H7 (cell line): ENCODE measurements at regions not wholly inside any gene's neighbourhood (a gene's known extent, or its start where the extent isn't known, plus 50 kb on each side); places are given as distances from the start of the nearest gene placed in this dataset.

Experiments
- DNase-seq: peaks from one replicate; pipeline ENCODE4 v3.0.0; 2012
- H3K27me3 ChIP-seq: 2 replicates; pipeline ENCODE4 v1.6.0; 2011; ENCODE audit warnings: mild to moderate bottlenecking, low read length; ENCODE audit not compliant: control insufficient read depth, insufficient read depth
- H3K36me3 ChIP-seq: replicated peaks from 2 replicates; pipeline ENCODE4 v1.5.1; 2011; ENCODE audit warnings: low read length; ENCODE audit not compliant: control insufficient read depth, insufficient read depth
- H3K4me3 ChIP-seq: 2 replicates; pipeline ENCODE4 v1.5.1; 2011; ENCODE audit warnings: low read depth, mild to moderate bottlenecking, control low read depth, low read length, moderate library complexity; ENCODE audit not compliant: insufficient read depth

DNA sequence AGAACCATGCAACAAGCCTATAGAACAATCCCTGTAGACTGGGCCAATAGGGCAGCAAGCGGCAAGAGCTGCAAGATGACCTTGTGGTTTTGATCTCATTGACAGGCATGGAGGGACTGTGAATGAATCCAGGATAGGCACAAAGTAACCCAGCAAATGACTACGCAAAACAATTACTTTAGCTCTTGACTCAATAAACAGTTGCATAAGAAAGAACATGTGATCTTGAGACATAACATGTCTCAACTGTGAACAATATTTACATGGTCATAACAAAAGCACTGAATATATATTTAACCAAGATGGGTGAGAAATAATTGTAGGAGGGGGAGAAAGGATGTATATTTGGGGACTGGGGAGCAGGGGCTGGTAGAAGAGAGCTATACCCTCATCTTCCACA lies 313.7 kb upstream of the CDH5 start:
- H3K36me3 ChIP-seq, result no peaks in the 10 kb centered on the region
- no peak for DNase-seq
- no peaks in the 10 kb centered on the region for H3K27me3 ChIP-seq
- no peak overlapping the region for H3K4me3 ChIP-seq

DNA sequence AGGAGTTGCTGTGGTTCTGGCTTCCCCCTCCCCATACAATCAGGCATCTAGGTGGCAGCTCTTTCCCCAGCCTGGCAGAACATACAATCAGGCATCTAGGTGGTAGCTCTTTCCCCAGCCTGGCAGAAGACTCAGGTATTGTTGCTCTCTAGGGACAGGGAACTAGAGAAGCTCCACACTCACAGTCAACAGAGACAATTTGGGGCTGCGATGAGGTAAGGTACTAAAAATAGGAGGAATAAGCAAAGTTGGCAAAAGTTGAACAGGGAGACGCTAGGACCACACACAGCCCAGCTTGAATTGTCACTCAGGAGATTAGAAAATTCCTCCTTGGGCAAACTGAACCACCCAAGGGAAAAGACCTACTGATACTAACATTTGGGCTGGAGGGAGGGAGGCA lies 315.5 kb upstream of the CDH5 start:
- Histone ChIP-seq H3K36me3 (no peaks in the 10 kb centered on the region), H3K27me3 (no peaks in the 10 kb centered on the region), H3K4me3 (no peak overlapping the region)
- DNase-seq, result no peak

DNA sequence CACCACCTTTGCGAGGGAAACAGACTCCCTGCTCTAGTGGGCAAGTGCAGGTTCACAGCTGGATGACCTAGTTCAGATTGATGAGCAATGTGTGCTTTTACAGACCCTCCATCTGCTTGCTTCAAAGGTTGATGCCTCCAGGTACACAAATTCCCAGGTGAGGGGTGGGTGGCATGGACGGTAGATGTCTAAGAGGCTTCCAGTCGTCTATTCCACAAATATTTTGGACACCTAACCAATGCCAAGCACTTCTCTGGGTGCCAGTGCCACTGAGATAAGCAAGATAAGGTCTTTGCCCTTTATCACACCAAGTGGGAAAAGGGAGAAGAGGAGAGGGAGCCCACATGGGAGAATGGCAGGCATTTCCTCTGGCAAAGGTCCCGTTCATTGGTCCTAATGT lies 316.6 kb upstream of the CDH5 start:
- DNase-seq, result no peak
- no peaks in the 10 kb centered on the region for H3K36me3 ChIP-seq
- H3K27me3 ChIP-seq, result no peaks in the 10 kb centered on the region
- no peak overlapping the region for H3K4me3 ChIP-seq

DNA sequence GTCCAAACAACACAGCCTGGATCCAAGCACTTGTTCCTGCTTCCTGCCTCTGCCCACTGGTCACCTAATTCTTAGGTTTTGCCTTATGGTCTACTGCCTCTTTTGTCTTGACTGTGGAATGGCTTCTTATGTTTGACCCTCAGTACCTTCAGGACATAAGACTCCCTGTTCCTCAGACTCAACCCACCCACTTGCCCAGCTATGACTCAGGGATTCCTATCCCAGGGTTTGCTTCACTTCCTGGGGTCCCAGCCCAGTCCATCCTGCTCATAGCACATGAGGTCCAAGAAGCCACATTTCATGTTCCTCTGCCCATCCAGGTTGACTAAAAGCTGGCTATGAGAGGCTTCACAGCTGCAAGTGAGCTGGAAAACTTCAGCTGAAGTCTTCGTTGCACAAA lies 320.9 kb upstream of the CDH5 start:
- Histone ChIP-seq H3K36me3 (no peaks in the 10 kb centered on the region), H3K27me3 (no peaks in the 10 kb centered on the region), H3K4me3 (no peak overlapping the region)
- DNase-seq, result no peak

DNA sequence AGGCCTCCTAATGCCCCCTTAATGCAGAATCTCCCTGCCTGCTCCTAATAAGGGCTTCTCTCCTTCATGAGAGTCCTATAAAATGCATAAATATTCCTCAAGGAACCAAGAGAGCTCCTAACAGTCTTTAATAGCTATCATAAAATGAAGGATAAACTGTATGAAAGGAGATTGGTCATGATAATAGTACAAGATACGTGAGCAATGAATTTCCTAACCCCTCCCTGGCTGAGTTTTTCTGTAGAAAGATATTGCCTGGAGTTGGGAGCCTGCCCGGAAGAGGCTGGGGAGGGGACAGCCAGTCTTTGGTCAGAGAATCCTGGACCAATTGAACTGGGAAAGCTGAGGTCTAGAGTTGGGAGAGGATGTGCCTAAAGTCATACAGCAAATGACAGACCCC lies 321.9 kb upstream of the CDH5 start:
- no peak for DNase-seq
- no peaks in the 10 kb centered on the region for H3K27me3 ChIP-seq
- H3K4me3 ChIP-seq, result no peak overlapping the region
- H3K36me3 ChIP-seq, result no peaks in the 10 kb centered on the region

DNA sequence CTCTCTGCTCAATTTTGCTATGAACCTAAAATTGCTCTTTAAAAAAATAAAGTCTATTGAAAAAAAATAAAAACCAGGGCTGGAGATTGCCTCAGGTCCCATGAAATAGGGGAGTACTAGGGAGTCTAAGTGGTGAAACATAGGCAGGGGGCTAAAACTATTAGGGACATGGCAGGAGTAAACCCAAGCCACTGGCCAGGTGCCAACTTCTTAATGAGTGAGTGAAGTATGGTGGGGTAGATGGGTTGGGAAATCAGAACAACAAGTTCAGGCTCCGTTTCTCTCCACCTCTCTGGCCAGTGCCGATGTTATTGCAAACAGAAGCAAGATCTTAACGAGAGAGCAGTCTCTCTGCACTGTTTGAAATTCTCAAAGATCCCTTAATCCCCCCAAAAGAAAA lies 322.4 kb upstream of the CDH5 start:
- Histone ChIP-seq H3K4me3 (no peak overlapping the region), H3K27me3 (no peaks in the 10 kb centered on the region), H3K36me3 (no peaks in the 10 kb centered on the region)
- no peak for DNase-seq

DNA sequence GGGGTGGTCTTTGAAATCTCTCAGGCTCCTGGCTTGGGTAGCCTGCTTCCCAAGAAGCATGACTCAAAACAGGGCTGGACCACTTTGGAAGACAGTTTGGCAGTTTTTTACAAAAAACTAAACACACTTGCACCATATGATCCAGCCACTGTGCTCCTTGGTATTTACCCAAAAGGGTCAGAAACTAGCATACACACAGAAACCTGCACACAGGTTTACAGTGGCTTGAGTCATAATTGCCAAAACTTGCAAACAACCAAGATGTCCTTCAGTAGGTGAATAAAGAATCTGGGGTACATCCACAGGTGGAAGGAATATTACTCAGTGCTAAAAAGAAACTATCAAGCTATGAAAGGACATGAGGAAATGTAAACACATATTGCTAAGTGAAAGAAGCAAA lies 323.2 kb upstream of the CDH5 start:
- no peaks in the 10 kb centered on the region for H3K27me3 ChIP-seq
- H3K4me3 ChIP-seq, result no peak overlapping the region
- DNase-seq, result no peak
- no peaks in the 10 kb centered on the region for H3K36me3 ChIP-seq

DNA sequence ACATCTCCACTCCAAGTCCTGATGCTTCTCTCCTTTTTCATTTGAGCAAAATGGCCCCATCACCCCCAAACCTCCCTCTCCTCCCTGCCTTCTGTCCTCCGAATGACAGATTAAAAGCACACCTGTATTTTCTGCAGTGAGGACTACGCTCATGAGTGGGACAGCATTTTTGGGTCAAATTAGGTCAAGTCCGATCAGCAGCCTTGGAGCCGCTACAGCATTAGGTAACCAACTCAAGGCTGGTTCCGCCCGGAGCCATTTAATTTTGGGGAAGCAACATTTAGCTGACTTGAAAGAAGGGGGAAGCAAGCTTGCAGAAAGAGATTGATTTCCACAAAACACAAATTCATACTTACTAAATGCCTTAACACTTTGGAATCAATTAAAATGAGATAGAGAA lies 324.1 kb upstream of the CDH5 start:
- H3K4me3 ChIP-seq, result no peak overlapping the region
- no peaks in the 10 kb centered on the region for H3K36me3 ChIP-seq
- H3K27me3 ChIP-seq, result no peaks in the 10 kb centered on the region
- no peak for DNase-seq

DNA sequence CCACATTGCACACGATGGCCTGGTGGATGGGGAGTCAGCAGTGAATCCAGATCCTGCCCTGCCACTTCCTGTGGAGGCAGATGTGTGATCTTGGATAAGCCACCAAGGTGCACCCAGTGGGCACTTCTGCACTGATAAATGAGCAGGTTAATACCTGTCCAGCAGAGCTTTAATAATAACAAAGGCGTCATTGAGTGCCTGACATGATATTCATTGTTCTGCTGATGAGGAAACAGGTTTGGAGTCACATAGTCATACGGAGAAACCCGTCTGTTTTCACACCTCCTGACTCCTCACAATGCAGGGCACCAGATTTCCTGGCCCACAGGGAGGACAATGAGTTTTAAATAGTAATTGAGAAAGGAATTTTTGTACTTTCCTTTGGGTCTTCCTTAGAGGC lies 324.6 kb upstream of the CDH5 start:
- Histone ChIP-seq H3K4me3 (no peak overlapping the region), H3K27me3 (no peaks in the 10 kb centered on the region), H3K36me3 (no peaks in the 10 kb centered on the region)
- DNase-seq, result no peak

DNA sequence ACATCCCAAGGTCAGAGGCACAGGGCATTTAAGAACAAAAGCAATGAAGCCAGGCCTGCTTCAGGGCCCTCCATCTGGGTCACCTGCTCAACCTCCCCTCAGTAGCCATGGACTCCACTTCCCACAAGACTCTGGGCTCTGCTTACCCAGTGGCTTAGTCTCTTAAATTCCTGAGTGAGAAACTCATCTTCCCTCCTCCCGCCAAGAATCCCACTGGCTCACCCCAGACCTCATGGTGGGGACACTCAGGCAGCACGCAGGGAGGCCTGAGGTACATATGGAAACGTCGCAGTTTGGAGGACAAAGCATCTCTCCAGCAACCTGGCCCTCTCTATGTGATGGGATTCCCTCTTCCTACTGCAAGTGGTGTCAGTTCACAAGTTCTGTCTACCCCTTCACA lies 326.7 kb upstream of the CDH5 start:
- DNase-seq, result no peak
- Histone ChIP-seq H3K27me3 (no peaks in the 10 kb centered on the region), H3K4me3 (no peak overlapping the region), H3K36me3 (no peaks in the 10 kb centered on the region)

DNA sequence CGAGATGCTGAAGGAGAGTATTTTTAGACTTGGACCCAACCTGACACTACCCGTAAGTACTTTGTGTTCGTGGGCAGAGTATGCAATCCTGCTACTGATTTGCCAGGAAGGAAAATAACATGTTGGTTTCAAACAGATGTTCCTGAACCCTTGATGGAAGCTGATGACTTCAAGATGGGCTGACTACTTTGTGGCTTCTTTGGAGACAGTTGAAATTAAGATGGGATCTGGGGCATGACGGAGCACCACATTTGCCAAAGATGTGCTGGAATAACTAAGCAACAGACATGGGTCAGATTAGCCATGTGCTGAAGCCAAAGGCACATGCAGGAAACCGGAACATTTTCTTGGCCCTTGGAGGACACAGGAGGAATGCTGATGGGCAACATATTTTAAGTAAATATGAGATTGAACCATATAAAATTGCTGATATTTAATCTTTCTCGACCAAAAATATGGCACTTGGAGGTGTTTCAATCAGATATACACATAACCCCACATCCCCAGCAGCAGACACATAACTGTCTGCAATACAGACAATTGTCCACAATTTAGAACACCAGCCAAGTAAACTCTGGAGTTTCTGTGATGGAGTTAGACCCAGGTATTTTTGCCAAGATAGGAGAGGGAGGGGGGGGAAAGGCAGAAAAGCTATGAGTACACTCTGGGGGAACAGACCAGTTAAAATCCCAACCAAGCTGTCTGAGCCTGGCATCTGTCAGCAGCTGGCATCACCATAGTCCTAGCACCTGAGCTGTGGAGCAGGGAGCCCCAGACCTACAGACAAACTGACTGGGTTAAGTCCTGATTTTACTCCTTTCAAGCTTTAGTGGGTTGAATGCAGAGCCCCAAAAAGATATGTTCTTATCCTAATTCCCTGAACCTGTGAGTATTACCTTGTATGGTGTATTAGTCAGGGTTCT lies 329.4 kb upstream of the CDH5 start:
- Histone ChIP-seq H3K27me3 (no peaks in the 10 kb centered on the region), H3K36me3 (no peaks in the 10 kb centered on the region), H3K4me3 (no peak overlapping the region)
- DNase-seq, result no peak

DNA sequence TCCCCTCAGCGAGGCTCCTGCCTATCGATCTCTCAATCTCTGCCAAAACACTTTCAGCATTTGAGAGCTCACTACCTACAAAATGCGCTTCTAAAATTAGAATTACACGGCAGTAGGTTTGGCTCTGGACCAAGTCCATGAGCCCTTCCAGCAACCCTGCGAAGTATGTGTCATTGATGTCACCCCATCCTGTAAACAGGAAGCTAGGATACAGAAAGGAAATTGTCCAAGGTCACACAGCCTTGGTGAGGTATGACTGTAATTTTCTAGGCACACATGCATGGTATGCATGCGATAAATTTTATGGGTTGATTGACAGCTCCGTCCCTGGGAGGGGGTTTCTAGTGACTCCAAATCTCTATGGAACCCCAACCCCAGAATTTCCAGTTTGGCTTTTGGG lies 330.3 kb upstream of the CDH5 start:
- no peak for DNase-seq
- no peaks in the 10 kb centered on the region for H3K27me3 ChIP-seq
- H3K36me3 ChIP-seq, result no peaks in the 10 kb centered on the region
- H3K4me3 ChIP-seq, result no peak overlapping the region

DNA sequence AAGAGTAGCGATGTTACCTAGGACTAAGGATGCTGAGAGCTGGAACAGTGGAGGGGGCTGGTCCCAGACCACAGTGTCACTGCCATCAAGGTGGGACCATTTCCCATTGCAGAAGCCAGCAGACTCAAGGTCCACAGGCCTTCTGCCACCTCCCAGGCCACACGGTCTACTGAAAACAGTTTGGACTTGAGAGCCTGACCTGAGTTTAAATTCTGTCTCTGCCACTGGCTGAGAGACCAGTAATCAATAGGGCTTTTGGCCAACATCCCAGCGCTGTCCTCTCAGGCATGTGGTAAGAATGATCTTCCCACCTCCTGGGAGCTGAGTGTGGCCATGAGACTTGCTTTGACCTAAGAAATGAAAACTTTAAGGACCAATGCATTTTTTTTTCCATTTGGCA lies 331.4 kb upstream of the CDH5 start:
- DNase-seq, result no peak

DNA sequence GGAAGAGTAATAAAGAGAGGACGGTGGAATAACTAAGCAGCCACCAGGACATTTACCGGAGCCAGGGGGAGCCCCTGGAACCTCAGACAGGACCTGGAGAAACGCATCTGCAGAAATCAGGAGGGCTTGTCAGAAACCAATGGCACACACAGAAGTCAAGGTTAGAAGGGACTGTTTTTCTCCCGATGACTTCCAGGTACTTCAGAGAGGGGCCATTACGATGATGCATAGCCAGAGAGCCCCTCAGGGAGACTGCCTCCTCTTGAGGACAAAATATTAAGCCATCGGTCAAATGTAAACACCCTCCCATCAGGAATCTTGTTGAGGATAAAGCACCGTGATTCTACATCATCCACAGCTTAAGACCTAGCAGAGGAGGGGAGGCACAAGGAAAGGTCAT lies 333.6 kb upstream of the CDH5 start:
- no peaks in the 10 kb centered on the region for H3K27me3 ChIP-seq
- no peaks in the 10 kb centered on the region for H3K36me3 ChIP-seq
- no peak for DNase-seq
- H3K4me3 ChIP-seq, result no peak overlapping the region

More for the DNA sequence above, 331.4 kb upstream of the CDH5 start:
- Histone ChIP-seq H3K36me3 (no peaks in the 10 kb centered on the region), H3K4me3 (no peak overlapping the region), H3K27me3 (no peaks in the 10 kb centered on the region)

DNA sequence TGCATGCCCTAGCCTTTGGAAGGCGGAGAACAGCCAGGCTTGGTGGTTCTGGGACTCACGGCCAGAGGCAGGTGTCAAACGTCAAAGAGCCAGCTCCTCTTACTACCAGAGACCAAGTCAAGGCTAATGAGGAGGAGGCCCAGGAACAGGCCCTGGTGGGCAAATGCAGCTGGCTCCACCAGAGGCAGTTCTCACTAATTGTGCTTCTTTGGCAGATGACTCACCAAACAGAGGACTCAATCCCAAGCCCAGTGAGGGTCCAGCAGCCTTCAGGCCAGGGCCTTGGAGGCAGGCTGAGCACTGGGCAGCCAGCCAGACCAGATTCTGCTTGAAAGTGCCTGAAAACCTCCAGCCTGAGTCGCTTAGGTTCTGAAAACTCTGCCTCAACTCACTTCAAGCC lies 336.5 kb upstream of the CDH5 start:
- no peak for DNase-seq
- Histone ChIP-seq H3K4me3 (no peak overlapping the region), H3K36me3 (no peaks in the 10 kb centered on the region), H3K27me3 (no peaks in the 10 kb centered on the region)
